Globus pallidus (tissue), 1 donor: ENCODE measurements at regions not wholly inside any gene's neighbourhood (a gene's known extent, or its start where the extent isn't known, plus 50 kb on each side); places are given as distances from the start of the nearest gene placed in this dataset.
"Not testable (repeated sequence)": the region's sequence is repeated elsewhere in the genome, so short reads cannot be mapped to it uniquely, and the experiment has no call there.

Experiments
- DNase-seq: peaks from one replicate; pipeline ENCODE4 v3.0.0-alpha.2; 2015; ENCODE audit warnings: low spot score

DNA sequence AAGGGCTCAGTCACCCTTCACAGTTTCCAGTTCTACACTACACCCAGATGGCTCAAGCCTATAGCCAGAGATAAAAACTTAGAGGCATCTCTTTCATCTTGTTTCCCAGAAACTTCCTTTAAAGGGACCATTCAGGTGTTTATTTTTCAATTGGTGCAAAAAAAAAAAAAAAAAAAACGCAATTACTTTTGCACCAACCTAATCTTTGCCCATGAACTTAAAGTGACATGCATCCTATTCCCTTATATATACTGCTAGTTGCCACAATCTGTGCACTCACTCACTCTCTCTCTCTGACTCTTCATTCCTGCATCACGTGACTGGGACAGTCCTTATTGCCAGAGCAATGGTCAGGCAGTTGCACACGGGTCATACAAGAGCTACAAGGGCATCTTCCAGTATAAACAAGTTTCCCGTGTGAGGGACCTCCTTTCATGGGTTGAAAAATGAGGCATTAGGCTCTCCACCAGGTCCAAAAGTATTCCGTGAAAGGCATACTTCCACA lies 789.4 kb downstream of the EPHA4 start:
- no peak for DNase-seq

DNA sequence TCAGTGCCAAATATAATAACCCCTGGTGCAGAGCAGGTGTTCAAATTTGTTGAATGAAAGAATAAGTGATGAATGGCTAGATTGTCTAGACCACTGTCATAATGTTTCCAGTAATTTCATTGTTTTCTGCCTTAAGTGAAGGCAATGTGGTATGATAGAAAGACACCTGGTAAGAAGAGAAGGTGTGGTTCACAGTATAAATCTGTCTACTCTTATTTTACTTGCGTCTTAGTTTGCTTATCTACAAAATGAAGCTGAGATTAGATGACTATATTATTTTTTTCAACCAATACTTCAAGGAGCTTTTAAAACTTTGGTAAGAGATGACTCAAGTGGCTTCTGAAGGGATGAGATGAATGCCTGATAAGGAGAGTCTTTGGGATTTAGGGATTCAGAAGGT lies 788.4 kb downstream of the EPHA4 start:
- DNase-seq: no peak

DNA sequence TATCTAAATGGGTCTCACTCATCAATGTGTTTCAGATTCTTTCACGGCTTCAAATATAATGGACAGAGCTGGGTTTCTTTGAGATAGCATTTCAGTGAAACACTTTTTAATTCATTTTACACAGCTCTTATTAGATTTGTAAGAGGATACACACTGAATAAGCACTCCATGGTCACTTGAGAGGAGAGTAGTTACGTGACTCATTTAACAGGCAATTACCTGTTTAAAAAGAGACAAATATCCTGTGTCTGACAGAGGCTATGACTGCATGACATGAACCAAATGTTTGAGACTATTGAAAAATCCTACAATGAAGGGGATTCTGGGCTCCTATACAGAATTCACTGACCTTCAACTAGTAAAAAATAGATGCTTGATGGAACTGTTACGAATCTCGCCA lies 786.9 kb downstream of the EPHA4 start:
- DNase-seq: no peak

DNA sequence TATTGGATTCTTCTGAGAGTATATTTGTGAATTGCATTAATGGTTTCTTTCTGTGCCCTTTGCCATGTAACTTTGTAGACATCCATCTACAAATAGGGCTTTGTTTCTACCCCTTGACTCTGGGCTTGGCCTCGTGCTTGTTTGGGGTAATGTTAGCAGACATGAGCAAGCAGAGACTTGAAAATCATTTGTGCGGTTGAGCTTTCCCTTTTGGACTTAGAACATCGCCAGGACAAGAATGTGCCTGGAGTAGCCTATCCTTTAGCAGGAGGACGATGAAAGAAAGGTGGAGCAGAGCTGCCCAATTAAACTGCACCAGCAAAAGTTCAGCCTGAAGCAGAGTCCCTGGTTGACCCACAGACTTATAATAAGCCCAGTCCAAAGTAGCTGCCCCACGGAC lies 785.9 kb downstream of the EPHA4 start:
- no peak for DNase-seq

DNA sequence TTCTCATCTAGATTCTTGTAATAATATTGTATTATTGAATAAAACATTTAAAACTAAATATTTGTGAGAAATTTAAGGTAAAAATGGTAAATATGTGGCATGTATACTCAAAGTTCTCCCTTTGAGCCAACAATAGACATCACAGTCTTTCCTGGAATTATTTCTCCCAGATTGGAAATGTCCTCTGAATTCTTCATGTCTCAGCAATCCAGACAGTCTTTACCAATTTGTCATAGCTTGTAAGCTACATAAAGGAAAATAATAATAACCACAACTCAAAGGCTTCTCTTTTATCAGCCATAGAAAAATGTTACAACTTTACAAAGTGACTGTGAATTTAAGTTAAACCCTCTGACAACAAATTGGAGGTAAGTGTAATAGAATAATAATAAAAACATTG lies 784.9 kb downstream of the EPHA4 start:
- DNase-seq: no peak

DNA sequence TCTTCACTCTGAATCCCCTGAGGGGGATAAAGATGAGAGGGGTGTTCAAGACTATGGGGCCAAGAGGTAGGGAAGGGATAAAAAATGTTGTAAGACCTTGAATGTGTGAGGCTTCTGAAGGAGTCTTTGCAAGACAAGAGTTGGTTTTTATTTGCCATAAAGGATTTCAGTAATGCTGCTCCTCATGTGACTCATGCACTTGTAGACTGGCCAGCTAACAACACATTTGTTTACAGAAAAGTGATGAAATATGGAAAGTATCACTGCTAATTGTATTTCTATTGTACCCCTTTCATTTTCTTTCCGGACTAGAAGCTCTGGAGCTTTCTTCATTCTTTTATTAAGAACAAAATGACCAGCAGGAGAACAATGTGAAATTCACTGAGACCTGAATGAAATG lies 782.1 kb downstream of the EPHA4 start:
- DNase-seq: no peak

DNA sequence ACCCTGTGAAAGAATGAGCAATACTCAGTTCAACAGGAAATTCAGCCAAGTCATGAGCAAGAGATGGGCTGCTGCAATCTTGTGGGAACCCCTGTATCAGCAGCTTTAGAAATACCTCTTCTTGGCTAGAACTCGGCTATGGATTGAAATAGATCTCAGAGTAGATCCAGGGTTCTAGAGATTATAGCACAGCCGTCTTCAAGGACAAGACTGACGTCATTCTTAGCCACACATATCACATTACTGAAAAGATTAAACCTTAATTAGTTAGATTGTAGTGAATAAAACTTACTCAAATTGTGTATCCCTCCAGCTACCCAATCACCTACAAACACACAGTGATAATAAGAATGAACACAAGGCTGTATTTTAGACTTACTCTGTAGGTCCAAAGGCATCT lies 776.4 kb downstream of the EPHA4 start:
- DNase-seq: no peak

DNA sequence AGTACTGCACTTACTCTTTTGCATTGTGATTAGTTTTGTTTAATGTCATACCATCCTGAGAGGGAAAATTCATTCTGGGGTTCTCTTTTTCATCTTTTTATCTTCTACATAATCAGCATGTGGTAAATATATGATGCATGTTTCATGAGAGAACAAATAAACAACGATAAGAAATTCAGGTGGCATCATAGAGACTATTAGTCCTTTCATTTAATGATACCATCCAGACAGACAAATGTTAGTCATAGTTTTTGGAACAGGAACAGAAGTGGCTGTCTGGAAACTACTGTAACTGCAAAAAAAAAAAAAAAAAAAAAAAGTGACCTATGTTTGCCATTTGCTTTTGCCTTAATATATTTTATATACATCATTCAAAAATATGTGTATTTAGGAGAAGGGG lies 761.0 kb downstream of the EPHA4 start:
- DNase-seq: no peak

DNA sequence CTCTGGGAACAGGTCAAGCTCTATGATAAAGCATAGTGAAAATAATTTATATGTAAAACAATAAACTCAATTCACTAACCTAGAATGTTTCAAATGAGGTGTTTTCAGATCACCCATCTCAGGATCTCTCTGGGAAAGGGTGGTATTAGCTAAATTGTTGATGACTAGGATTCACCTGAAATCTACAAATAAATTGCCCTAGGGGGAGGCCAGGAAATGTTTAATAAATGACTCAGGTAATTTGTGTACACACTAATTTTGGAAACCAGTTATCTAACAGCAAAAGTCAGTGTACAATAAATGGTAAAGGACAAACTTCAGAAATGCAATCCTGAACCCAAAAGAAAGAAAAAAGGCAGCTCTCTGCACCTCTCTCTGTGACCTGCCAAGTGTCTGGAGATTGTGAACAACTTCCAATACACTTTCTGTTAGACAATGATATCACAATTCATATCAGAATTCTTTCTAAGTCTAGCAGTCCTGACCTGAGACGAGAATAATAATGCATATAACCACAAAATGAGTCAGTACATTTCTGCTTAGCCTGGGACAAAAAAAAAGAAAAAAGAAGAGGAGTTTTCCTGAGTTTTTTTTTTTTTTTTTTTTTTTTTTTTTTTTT lies 760.0 kb downstream of the EPHA4 start:
- no peak for DNase-seq

DNA sequence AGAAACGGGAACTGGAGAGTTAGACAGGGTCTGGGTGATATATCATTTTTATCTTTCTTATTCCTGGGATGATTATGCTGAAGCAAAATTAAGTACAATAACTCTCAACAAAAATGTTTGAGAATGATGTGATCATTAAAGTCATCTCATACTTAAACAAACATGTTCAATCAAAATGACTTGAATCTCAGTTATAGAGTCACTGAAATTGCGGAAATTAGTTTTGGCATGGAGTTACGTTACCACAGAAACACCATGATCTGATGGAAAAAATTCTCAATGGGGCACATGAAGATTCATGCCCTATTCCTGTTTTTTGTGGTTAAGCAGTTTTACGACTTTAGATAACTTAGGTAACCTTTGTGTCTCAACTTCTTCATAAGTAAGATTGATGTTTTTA lies 757.7 kb downstream of the EPHA4 start:
- no peak for DNase-seq

DNA sequence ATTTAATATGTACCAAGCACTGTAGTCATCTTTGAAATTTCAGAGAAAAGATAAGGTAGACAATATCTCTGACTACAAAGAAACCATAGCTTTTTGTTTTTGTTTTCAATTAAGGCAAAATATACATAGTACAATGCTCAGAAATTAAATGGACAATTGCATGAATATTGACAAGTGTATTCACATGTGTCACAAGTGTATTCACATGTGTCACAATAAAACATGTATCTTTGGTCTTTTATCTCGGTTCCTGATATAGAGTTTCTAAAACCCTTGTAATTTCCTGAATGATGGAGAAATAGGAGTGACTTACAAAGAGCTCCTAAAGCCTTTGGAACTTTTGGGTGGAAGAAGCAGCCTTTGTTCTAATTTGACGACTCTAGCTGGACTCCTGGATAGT lies 756.4 kb downstream of the EPHA4 start:
- DNase-seq: no peak

DNA sequence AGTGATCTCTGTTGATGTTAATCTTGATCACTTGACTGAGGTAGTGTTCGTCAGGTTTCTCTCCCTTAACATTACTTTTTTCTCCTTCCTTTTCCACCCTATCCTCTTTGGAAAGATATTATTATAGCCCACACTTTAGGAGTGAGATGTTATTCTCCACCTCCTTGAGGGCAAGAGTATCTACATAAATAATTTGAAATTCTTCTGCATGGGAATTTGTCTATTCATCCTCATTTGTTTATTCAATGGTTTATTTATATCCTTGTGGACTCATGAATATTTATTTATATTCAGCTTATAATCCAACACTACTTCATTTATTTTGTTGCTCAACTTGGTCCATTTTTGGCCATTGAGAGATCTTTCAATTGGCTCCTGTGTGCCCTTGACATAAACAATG lies 750.4 kb downstream of the EPHA4 start:
- no peak for DNase-seq

DNA sequence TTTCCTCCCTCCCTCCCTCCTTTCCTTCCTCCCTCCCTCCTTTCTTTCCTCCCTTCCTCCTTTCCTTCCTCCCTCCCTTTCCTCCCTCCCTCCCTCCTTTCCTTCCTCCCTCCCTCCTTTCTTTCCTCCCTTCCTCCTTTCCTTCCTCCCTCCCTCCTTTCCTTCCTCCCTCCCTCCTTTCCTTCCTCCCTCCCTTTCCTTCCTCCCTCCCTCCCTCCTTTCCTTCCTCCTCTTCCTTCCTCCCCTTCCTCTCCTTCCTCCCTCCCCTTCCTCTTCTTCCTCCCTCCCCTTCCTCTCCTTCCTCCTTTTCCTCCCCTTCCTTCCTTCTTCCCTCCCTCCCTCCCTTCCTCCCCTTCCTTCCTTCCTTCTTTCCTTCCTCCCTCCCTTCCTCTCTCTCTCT lies 748.5 kb downstream of the EPHA4 start:
- DNase-seq: not testable (repeated sequence)

DNA sequence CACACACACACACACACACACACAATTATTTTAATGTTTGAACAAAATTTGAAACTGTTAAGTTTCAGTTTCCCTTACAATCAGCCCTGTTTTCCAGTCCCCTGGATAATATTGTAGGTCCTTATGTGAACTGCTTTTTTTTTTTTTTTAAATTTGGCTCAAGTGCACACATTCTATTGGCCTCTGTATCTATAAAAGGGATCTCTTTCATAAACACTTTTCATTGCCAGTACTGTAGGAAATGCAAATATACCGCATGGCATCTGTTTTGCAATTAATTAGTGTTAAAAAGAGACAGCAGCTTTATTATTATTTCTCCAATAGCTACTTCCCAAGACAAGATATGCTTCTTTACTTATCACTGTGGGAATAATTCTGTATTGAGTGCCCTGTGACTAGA lies 738.7 kb downstream of the EPHA4 start:
- no peak for DNase-seq

DNA sequence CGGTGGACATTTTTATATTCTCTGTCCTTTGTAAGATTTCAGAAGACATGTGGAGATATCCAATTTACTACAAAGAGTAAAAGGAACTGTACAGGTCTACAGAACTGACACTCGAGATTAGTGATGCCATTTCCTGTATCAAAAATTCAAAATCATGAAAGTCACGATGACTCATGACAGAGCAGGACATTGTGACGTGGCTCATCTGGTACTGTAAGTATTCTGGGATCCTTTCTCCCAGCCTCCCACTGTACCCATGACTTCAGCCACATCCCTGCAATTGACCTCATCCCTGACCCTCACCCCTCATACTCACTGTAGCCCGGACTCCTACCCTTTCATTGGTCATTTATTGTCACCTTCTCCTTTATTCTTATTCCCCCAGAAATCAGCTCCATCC lies 736.5 kb downstream of the EPHA4 start:
- no peak for DNase-seq

DNA sequence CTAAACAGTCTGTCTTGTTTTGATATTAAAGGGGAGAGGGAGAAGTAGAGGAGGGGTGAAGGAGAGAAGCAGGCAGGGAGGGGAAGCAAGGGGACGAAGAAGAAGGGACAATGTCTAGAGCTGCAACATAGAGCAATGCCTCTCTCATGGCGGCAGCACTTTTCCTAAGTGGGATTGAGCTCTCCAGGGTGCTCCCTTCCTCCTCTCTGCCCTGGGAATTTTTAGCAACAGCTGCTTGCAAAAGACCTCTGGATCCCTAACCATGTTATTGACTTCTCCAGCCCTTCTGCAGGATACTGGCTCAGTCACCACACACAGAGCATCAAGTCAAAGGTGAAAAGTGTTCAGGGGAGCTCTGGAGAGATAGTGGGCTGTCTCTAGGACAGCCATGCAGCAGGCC lies 734.9 kb downstream of the EPHA4 start:
- DNase-seq: no peak

DNA sequence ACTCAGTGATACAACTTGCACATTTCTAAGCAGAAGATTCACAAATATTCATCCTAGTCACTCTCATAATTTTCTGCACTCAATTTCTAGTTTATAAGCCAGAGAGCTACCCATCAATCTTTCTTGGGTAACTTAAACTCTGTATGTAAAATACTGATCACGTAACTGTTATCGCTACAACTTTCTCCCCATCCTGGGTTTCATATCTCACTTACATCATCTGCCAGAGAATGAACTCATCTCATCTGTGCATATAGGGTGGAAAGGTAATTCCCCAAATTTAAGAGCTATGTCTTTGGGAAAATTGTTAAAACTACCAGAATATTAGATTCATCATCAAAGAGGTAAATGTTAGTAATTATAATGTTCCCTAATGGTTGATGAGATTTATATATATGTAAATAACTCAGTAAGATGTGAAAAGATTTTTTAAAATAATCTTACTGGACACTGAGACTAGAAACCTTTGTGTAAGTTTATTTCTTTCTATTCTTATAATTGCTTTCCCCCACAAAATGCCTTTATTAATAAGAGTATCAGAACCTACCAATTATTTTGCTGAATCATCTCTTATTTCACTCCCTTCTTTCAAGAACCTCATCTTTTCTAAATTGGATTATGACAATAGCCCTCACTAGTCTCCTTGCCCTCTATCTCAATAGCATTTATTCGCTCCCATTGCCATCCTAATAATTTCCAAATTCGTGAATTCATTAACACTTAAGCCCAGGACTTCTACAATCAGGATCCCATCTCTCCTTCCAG lies 729.0 kb downstream of the EPHA4 start:
- DNase-seq: no peak

DNA sequence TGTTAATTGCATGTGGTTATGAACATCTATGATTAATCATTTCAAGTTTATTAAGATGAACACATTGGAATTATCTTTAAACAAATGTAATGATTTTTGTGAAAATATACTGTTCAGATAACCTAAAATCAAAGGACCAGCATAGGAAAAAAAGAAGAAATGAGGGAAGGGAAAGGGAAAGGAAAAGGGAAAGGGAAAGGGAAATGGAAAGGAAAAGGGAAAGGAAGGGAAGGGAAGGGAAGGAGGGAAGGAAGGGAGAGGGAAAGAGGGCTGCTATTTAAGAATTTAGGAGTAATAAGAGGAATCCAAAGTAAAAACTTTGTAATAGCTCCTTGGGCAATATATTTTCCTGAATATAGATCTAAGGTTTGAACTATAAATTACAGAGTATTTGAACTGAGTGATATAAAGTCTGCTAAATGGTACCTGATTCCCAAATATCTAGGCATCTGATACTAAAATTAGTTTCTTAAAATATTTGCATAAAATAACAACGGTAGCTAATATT lies 726.3 kb downstream of the EPHA4 start:
- DNase-seq: no peak

DNA sequence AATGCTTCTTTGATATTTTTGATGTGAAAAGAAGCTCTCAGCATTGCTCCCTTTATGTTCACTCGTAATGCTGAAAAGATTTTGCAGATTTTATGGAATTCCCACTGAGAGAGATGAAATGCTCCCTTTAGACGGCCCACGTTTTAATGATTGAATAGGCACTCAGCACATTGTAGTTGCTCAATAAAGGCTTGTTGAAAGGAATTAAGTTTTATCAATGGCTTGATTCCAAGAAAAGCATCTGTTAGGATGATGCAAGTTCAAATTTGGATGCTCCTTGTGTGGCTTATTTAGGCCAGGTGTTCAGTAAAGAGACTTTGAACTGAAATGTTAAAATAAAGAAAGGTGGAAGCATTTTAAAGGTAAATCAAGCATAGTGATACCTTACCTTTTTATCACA lies 725.1 kb downstream of the EPHA4 start:
- DNase-seq: no peak

DNA sequence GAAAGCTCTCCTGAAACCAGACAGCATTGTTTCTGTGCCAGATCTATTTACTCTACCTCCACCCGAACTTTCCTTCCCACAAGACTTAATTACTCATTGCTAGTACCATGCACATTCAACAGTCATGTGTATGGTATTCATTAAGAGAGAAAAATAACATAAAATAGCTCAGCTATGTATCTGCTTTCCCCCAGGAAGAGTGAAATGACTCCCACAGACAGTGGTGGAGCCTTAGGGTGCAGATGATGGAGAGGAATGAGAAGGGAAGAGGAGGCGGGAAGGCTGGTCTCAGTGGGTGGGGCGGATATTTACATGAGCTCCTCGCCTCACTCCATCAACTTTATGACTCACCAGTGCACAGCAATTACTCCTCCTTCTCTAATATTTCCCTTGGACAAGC lies 724.5 kb downstream of the EPHA4 start:
- no peak for DNase-seq

DNA sequence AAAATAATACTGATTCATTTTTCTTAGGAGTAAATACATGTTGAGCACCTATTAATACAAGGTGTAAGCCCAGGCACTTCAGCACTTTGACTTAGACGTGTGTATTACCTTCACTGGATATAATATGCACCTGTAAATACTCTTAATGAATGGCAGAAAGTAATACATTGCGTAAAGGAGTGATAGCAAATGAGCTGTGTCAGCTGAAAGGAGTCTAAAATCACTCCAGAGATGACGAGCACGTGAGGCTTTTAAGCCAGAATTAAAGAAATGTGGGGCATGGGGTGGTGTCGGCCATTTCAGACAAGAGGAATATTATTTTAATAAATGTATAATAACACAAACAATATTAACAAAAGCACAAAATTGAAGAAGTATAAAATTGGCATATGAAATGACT lies 722.7 kb downstream of the EPHA4 start:
- no peak for DNase-seq

DNA sequence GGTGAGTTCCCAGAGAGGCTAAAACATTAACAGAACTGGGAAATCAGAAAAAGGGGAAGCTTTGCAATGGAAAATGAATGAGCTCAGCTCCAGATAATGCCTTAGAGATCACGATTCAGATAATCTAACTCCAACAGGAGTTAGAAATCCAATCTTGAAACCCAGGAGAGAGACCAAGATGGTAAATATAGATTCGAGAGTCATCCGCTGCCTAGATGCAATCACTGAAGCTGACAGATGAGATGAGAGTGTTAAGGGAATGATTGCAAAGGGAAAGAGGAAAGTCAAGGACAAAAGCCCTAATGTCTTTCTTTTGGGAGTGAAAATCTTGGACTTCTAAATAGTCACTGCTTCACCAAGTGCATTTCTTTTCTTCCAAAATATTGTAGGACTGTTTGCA lies 722.0 kb downstream of the EPHA4 start:
- DNase-seq: no peak

DNA sequence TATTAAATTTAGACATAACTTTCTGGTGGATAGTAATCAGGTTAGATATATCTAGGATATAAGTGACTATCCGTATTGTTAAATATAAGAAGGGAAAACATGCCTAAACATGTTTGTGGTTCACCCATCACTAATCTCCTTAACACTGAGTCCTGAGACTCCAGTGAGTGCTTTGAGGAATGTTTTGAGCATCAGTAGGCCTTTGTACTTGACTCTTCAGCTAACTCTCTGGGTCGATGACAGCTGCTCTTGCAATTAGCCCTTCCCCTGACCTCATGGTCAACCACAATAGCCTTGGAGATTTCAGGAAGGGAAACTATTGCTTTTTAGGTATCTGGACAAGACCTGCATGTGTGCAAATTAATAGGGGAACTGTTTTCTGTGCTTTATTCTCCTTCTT lies 716.8 kb downstream of the EPHA4 start:
- no peak for DNase-seq

DNA sequence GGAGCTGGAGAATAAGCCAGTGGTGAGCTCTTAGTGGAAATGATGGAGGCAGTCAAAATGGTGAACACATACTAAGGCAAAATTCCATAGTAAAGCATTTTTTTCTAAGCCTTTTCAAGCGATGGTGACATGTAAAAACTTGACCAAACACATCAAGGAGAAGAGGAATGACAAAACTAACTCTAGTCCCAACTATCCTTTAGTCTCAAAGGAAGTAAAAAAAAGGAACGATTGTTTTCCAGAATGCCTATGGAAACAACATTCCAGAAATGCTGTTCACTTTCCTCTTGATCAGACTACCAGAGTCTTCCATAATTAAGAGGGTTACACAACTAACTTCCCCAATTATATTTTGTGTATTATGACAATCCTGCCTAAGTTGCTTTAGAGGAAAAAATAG lies 715.6 kb downstream of the EPHA4 start:
- no peak for DNase-seq
